ENCODE measurements at regions not wholly inside any gene's neighbourhood (a gene's known extent, or its start where the extent isn't known, plus 50 kb on each side); places are given as distances from the start of the nearest gene placed in this dataset.

- Histone ChIP-seq H3K27me3 (ENCODE audit: control insufficient read depth in 4 of 4, insufficient read depth in 4 of 4, low read length in 3 of 4) (peaks cover 0 to 5% (median 0%) of the 10 kb centered on the region in 4 donors), H3K9me3 (ENCODE audit: control insufficient read depth in 4 of 4, low read length in 3 of 4) (no peaks in the 10 kb centered on the region), H3K4me3 (ENCODE audit: low read depth in 1 of 3, low read length in 3 of 3) (no peak overlapping the region), H3K27ac (ENCODE audit: low read depth in 1 of 2, low read length in 2 of 2) (no peak overlapping the region), H3K9ac (ENCODE audit: low read depth in 1 of 2, low read length in 2 of 2) (no peak overlapping the region), H3K36me3 (ENCODE audit: control insufficient read depth in 4 of 4, insufficient read depth in 3 of 4, low read depth in 1 of 4, low read length in 3 of 4) (no peaks in the 10 kb centered on the region), H3K4me1 (ENCODE audit: control insufficient read depth in 4 of 4, insufficient read depth in 4 of 4, low read length in 3 of 4) (no peaks in the 10 kb centered on the region)
- no peak for DNase-seq (ENCODE audit: low spot score)
- TF ChIP-seq NR2F2 (IDR thresholded peaks at IDR 0.05): no peak
- no peak for TF ChIP-seq ZBTB33 (IDR thresholded peaks at IDR 0.05)
- no peak for TF ChIP-seq FOXA2 (IDR thresholded peaks at IDR 0.05)
- TF ChIP-seq RXRA (IDR thresholded peaks at IDR 0.05): no peak
- TF ChIP-seq TAF1 (conservative IDR thresholded peaks at IDR 0.05): no peak
- no peak for TF ChIP-seq REST (IDR thresholded peaks at IDR 0.05)
- no peak for TF ChIP-seq JUND (IDR thresholded peaks at IDR 0.05)
- no peak for TF ChIP-seq YY1 (IDR thresholded peaks at IDR 0.05)
- no peak for TF ChIP-seq RAD21 (IDR thresholded peaks at IDR 0.05)
- no peak for TF ChIP-seq GABPA (IDR thresholded peaks at IDR 0.05 in 1 of 2, conservative IDR thresholded peaks at IDR 0.05 in 1 of 2)
- no peak for TF ChIP-seq MAX (IDR thresholded peaks at IDR 0.05)
- no peak for TF ChIP-seq HNF4A (conservative IDR thresholded peaks at IDR 0.05)
These were observed 75.8 kb upstream of the ZFP64 start for GRCh38 chr20:52267418-52267817.

DNA sequence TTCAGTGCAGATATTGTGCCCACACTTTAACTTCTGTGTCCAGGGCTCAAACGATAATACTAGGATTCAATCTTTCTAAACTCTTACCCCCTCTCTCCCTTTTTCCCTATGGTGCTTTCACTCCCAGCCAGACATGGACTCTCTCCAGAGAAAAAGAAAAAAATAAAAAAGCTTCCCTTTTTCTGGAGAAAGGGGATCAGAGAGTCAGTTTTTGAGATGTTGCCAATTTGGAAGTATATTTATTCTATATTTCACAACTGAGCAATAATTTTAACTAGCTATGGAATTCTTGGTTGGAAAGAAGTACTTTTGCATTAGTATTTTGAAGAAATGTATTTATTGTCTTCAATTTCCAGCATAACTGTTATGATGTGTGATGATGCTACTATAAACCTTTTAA lies 72.2 kb upstream of the ZFP64 start:
- H3K27ac ChIP-seq (ENCODE audit: low read depth in 1 of 2, low read length in 2 of 2): no peak overlapping the region
- WGBS: 76% methylated on average over 1 of the region's 1 CpG
- no peaks in the 10 kb centered on the region for H3K4me1 ChIP-seq (ENCODE audit: control insufficient read depth in 4 of 4, insufficient read depth in 4 of 4, low read length in 3 of 4)
- H3K27me3 ChIP-seq (ENCODE audit: control insufficient read depth in 4 of 4, insufficient read depth in 4 of 4, low read length in 3 of 4): peaks cover 0 to 5% (median 0%) of the 10 kb centered on the region in 4 donors
- no peak for DNase-seq (ENCODE audit: low spot score)
- no peaks in the 10 kb centered on the region for H3K36me3 ChIP-seq (ENCODE audit: control insufficient read depth in 4 of 4, insufficient read depth in 3 of 4, low read depth in 1 of 4, low read length in 3 of 4)
- no peak overlapping the region for H3K4me3 ChIP-seq (ENCODE audit: low read depth in 1 of 3, low read length in 3 of 3)
- H3K9ac ChIP-seq (ENCODE audit: low read depth in 1 of 2, low read length in 2 of 2): no peak overlapping the region
- H3K9me3 ChIP-seq (ENCODE audit: control insufficient read depth in 4 of 4, low read length in 3 of 4): no peaks in the 10 kb centered on the region
- TF ChIP-seq REST (IDR thresholded peaks at IDR 0.05) (no peak), GABPA (IDR thresholded peaks at IDR 0.05 in 1 of 2, conservative IDR thresholded peaks at IDR 0.05 in 1 of 2) (no peak)
